NCI-H82 treated with DMSO at 0.1 percent for 48 hours (cell line): ENCODE measurements at regions not wholly inside any gene's neighbourhood (a gene's known extent, or its start where the extent isn't known, plus 50 kb on each side); places are given as distances from the start of the nearest gene placed in this dataset.

Experiments used
- DNase-seq: peaks from one replicate; lab custom pipeline; 2025; ENCODE audit not compliant: unreplicated experiment; lab: John Stamatoyannopoulos, UW

GRCh38 chr11:130611791-130612251, 163.4 kb downstream of the ADAMTS15 start:
- DNase-seq: no peak

- DNase-seq: no peak
Measured at GRCh38 chr11:130612291-130612851, 163.9 kb downstream of the ADAMTS15 start.

GRCh38 chr11:130613396-130613795, 165.0 kb downstream of the ADAMTS15 start:
- no peak for DNase-seq

DNA sequence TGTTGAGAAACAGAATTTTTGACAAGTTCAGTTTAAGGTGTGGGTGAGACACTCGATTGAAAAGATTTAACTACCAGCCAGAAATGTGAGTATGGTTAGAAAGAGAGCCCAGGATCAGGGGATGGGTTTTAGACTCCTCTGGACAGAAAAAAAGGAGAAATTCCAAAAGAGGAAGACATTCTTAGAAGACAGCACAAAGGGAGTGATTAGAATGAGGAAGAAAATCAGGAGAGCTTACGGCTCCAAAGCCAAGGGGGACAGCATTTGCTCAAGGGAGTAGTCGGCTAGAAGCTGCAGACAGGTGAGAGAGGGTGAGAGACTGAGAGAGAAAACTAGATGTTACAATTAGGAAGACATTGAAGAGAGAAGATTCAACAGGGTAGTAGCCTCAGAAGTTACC, 166.1 kb downstream of the ADAMTS15 start:
- DNase-seq: no peak

DNA sequence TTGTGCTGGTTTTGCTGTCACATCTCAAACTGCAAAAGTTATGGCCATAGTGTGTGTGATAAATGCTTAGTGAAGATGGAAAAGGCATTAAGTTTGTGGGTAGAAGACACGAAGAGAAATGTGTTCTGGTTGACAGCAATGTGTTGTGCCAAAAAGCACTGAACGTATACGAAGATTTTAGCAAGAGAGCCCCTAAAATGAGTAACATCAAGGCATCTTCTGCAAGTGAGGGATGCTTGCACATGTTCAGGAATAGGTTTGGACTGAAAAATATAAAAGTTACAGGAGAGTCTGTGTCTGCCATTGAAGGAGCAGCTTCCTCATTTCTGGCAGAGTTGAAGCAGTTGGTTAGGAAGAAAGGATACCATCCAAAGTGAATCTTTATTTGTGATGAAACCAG, 167.1 kb downstream of the ADAMTS15 start:
- DNase-seq: no peak

DNA sequence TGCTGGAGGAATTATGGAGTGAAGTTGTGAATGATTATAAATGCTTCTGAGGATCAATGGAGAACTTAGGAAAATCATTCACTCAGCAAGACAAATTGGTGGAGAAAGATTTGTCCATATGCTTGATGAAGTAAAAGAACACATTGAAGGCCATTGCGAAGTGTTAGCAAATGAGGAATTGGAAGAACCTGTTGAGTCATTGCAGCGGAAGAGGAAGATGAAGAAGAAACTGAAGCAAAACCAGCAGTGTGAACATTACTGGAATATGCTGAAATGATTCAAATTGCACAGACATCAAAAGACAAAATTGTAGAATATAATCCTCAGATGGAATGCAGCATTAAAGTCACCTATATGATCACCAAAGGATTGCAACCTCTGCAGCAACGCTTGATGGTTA, 168.1 kb downstream of the ADAMTS15 start:
- DNase-seq: no peak

- DNase-seq: no peak
Measured at GRCh38 chr11:130617001-130617400, 168.6 kb downstream of the ADAMTS15 start.

DNA sequence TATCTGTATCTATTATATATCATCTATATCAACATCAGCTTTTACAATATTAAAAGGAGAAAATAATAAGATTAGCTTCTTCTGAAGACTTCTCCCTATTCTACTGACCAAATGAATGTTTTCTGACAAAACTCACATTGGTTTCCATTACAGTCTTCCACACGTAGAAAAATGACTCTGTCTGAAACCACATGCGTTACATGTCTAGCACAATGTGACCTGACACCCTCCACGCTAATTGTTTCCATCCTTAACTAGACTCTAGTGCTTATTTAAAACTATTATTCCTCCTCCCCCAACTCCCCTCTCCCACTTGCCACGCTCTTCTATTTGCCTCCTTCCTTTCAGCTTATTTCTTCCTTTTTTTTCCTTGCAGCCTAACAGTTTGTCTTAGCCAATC, 172.1 kb downstream of the ADAMTS15 start:
- no peak for DNase-seq

DNA sequence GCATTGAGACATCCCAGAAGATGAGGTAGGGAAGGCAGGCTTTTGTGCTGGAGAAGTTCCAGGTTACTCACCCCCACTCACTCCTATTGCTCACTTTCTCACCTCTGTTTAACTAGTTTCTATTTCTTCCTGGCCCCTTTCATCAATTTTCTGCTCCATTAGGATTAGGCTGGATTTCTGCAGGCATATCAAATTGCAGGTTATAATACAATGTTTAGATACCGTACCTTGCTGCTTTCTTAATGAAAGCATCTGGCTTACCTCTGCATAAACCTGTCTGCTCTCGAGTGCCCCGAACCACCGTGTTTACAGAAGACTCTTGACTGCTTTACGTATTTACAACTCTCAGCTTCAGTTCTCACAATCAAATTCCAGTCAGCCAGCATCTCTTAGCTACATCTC, 173.7 kb downstream of the ADAMTS15 start:
- DNase-seq: no peak

DNA sequence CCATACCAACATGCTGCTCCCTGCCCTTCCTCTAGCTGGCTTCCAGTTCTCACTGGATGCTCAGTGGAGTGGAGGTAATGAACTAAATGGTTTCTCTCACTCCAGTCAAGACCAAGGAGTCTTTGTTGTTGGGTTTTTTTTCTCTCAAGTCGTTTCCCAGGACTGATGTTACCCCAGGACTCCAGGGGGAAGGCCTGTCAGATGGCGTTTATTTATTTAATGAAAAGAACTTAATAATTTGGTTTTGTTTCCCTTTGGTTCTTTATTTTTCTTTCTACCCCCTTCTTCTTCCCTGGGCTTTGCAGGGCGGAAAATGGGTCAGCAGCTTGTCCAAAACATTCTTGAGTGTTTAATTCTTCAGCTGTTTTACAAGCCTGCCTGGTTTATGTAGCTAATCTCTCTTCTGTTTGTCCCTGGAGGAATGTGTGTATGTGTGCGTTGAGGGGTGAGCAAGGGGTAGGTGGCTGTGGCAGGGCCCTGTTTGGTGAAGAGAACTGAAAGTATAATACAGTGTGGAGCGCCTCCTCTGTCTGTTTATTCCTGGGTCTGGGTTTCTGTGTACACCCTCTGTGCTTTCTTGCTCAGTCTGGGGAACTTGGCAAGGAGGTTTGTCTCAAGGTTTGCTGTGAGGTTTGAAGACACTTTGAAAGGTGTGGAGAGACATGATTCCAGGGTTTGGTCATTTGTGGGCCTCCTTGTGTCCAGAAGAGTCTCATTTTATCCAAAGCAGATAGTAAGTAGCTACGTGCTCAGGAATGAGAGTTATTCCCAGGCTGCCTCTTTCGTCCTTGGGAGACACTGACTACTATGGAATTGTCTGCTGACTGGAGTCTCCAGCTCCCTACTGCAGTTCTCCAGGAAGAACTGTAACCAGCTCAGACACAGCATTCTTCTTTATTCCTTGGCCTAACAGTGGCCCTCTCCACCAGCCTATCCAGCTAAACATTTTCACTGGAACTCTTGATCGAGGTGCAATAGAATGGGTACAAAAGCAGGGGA, 175.5 kb downstream of the ADAMTS15 start:
- DNase-seq: no peak

DNA sequence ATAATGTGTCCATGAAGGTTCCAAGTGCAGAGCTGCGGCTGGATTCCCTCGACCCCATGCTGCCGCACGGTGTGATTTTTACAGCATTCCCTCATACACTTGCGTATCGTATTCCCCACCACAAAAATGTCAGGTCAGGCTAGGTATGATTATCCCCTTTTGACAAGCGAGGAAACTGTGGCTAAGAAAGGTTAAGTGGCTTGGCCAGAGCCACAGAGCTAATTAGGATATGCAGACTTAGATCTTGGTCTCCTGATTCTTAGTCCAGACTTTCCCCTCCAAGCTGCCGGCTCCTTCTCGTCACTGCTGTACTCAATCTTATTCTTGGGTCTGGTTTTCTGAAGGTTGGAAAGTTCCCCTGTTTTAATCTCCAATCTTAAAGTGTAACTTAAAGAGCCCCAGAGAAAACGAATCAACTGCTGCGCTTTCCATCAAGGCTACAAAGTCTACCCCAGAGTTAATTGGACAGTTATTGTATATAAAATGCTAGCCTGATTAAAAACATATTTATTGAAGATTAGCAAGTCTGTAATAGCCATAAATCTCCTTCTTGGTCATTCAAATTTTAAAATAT, 176.6 kb downstream of the ADAMTS15 start:
- DNase-seq: no peak

GRCh38 chr11:130625578-130626306, 177.3 kb downstream of the ADAMTS15 start:
- no peak for DNase-seq

DNA sequence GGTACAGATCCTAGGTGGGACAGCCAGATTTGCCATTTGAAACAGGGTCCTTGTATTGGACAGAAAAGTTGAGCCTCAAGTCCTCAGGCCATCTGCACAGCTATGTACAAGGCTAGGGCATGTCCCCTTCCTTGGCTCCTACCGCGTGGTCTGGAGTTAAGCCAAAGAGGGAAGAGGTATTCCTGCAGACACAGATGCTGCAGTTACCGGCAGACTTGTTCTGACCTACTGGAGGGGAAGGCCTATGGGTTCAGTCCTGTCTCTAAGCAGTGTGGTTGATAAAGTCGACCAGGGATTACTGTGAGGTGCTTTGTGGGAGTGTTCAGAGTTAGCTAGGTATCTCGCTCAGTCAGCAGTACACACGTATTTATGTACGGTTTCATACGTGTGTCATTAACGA, 180.6 kb downstream of the ADAMTS15 start:
- DNase-seq: no peak

DNA sequence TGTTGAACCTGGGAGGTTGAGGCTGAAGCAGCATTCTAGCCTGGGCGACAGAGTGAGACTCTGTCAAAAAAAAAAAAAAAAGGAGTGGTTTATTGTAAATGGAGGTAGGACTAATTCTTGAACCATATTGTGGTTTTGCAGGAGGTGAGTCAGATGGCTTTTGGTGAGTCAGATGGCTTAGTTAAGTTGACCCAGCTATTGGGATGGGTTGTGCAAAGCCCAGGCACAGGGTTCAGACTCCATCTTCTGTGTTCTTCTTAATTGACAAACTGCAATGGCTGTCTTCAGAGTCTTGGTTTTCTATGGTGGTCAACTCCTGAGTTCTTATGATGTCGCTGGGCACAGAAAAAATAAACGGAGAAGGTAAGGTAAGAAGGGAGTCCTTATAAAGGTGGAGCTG, 182.7 kb downstream of the ADAMTS15 start:
- no peak for DNase-seq

DNA sequence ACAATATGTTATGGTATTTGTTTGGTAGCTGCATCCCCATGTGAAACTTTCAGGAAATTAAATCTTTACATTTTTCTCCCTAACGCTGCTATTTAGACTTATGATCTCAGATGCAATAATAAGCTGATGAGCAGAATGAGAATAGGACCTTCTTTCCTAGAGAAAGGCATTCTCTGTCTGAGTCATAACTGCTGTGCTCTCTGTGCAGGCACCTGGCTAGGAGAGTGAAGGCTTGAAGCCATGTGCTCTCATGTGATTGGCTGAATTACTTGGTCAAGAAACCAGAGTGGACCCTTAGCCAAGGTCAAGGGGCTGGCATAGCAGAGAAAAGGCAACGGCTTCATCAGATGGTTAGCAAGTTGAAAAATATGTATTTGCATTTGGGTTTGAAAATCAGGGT, 185.0 kb downstream of the ADAMTS15 start:
- DNase-seq: no peak

GRCh38 chr11:130634186-130634585, 185.7 kb downstream of the ADAMTS15 start:
- no peak for DNase-seq

DNA sequence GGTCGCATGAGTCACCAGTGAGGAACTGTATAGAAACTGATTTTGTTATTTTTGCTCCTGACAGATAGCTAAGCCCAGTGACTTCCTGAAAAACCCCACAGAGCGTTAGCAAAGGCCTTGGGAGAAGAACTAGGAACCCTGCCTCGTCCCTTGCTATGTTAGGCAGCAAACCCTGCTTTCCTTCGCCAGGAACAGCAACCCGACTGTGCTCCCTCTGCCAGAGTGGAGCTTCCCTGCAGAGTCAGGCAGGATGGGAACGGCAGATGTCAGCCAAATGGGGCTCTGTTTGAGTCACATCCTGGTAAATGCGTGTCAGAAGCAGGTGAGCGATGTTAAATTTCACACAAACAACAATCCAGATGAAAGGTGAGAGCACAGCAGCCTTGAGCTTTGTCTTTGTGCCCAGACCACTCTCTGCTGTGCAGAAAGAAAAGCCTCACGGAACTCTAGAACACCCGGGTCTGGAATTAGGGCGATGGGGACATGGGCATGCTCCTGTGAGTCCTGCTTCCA, 186.6 kb downstream of the ADAMTS15 start:
- DNase-seq: no peak

DNA sequence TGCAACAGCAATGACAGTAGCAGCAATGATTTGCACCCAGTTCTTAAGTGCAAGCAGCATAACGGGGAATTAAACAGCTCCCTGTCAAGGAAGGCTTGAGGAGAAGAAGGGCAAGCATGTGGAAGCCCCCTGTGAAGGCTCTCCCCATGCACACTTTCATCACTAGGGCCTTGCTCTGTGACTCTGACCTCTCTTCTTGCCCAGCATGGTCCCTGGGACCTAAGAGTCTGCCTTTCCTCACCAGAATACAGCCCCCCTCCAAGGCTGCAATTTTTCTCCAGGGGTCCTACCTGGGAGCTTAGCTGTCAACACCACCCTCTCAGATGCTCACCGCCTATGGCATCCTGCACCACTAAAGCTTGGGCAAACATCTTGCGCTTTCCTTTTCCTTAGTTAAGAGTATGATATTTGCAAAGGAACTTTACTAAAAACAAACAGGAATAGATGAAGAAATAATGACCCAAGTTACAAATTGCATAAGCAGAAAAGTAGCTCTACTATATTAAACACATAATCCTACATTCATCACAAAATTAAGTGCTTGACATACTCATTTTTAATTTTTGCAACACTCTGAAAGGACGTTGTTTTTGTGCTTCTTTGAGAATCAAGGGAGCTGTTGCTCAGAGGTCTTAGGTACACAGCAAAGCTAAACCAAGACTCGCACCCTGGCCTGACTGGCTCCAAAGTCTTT, 187.6 kb downstream of the ADAMTS15 start:
- no peak for DNase-seq

GRCh38 chr11:130636722-130637464, 188.4 kb downstream of the ADAMTS15 start:
- no peak for DNase-seq

- DNase-seq: no peak
Measured at GRCh38 chr11:130637566-130637965, 189.1 kb downstream of the ADAMTS15 start.
